ENCODE measurements at regions not wholly inside any gene's neighbourhood (a gene's known extent, or its start where the extent isn't known, plus 50 kb on each side); places are given as distances from the start of the nearest gene placed in this dataset.

GRCh38 chr20:5377484-5377883, 60.7 kb upstream of the PROKR2 start:
- no peak overlapping the region for H3K4me3 ChIP-seq (ENCODE audit: low read depth, low read length)
- TF ChIP-seq, protein P1, sequence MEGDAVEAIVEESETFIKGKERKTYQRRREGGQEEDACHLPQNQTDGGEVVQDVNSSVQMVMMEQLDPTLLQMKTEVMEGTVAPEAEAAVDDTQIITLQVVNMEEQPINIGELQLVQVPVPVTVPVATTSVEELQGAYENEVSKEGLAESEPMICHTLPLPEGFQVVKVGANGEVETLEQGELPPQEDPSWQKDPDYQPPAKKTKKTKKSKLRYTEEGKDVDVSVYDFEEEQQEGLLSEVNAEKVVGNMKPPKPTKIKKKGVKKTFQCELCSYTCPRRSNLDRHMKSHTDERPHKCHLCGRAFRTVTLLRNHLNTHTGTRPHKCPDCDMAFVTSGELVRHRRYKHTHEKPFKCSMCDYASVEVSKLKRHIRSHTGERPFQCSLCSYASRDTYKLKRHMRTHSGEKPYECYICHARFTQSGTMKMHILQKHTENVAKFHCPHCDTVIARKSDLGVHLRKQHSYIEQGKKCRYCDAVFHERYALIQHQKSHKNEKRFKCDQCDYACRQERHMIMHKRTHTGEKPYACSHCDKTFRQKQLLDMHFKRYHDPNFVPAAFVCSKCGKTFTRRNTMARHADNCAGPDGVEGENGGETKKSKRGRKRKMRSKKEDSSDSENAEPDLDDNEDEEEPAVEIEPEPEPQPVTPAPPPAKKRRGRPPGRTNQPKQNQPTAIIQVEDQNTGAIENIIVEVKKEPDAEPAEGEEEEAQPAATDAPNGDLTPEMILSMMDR (IDR thresholded peaks at IDR 0.05; ENCODE audit: low read depth, low read length) = no peak

DNA sequence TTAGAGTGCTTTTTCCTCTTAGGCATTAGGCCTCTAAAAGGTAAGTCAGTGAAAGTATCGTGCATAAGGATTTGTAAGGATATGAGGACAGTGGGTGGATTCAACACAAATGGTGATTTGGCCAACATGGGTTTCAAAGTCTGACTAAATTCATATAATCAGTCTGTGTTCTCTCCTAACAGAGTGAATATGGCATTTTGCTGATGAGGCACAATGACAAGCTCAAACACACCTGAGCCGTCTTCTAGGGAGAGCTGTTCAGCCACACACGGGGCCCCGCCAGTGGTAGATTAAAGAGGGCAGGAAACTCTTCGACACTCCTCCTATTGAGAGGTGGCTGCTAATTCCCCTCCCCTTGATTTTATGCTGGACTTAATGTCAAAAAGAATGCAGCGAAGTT, 59.5 kb upstream of the PROKR2 start:
- H3K4me3 ChIP-seq (ENCODE audit: low read depth, low read length) = no peak overlapping the region
- TF ChIP-seq, protein P1 (IDR thresholded peaks at IDR 0.05; ENCODE audit: low read depth, low read length) = no peak

DNA sequence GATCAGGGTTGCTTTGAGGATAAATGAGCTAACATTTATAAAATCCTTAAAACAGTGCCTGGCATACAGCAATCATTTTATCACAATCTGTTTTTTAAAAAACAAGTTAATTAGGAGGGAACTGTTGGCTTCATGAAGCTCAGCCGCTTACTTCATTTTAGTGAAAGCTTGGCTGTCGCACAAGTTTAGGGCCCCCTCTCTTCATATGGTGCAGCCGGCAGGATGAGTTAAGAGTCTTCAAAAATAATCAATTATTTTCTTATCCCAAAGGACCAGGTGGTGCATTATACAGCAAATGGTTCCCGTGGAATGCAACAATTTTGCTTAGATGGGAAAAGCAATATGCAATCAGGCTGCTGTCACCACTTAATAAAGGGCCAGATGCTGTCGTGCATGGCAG, 57.4 kb upstream of the PROKR2 start:
- H3K4me3 ChIP-seq (ENCODE audit: low read depth, low read length) = no peak overlapping the region
- TF ChIP-seq, protein P1 (IDR thresholded peaks at IDR 0.05; ENCODE audit: low read depth, low read length) = no peak

GRCh38 chr20:5372371-5372770, 55.6 kb upstream of the PROKR2 start:
- no peak overlapping the region for H3K4me3 ChIP-seq (ENCODE audit: low read depth, low read length)
- TF ChIP-seq, protein P1 (IDR thresholded peaks at IDR 0.05; ENCODE audit: low read depth, low read length) = no peak

GRCh38 chr20:5369629-5370028, 52.9 kb upstream of the PROKR2 start:
- no peak overlapping the region for H3K4me3 ChIP-seq (ENCODE audit: low read depth, low read length)
- TF ChIP-seq, protein P1 (IDR thresholded peaks at IDR 0.05; ENCODE audit: low read depth, low read length) = no peak
